Fibroblast of mammary gland (primary cell): ENCODE measurements at regions not wholly inside any gene's neighbourhood (a gene's known extent, or its start where the extent isn't known, plus 50 kb on each side); places are given as distances from the start of the nearest gene placed in this dataset.

Experiments
- DNase-seq: peaks from one replicate; pipeline ENCODE4 v3.0.0-alpha.2; 2010; ENCODE audit warnings: low read depth
- H3K4me3 ChIP-seq: 2 replicates; pipeline ENCODE4 v1.5.1; 2011; ENCODE audit warnings: low read depth, mild to moderate bottlenecking, low read length, moderate library complexity; ENCODE audit not compliant: control insufficient read depth
- CTCF ChIP-seq: conservative IDR thresholded peaks from 2 replicates; pipeline ENCODE4 v1.5.1; 2011; ENCODE audit warnings: low read depth, low read length, inconsistent platforms; ENCODE audit not compliant: control insufficient read depth, insufficient read depth

GRCh38 chr2:172242471-172242870, 139.8 kb upstream of the DLX2 start:
- H3K4me3 ChIP-seq, result no peak overlapping the region
- DNase-seq, result no peak
- TF ChIP-seq CTCF, result no peak

DNA sequence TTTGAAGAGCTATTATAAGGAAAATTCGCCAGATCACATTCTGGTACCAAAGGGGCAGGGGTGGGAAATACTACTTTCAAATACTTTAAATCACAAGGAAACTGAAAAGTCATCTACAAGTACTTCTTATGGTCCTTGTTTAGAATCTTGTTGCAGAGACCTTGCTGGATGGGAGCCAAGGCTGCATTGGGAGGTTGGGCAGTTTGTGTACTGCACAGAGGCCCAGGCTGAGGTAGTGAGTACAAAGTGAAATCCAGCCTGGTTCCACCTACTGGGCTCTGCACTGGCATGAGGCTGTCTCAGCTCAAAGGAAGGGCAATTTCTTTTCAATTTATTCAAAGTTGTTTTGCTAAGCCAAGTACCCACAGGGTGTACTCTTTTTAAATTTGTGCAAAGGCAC, 140.3 kb upstream of the DLX2 start:
- no peak overlapping the region for H3K4me3 ChIP-seq
- DNase-seq, result no peak
- no peak for TF ChIP-seq CTCF

GRCh38 chr2:172244419-172245130, 141.9 kb upstream of the DLX2 start:
- TF ChIP-seq CTCF, result no peak
- no peak for DNase-seq
- no peak overlapping the region for H3K4me3 ChIP-seq

DNA sequence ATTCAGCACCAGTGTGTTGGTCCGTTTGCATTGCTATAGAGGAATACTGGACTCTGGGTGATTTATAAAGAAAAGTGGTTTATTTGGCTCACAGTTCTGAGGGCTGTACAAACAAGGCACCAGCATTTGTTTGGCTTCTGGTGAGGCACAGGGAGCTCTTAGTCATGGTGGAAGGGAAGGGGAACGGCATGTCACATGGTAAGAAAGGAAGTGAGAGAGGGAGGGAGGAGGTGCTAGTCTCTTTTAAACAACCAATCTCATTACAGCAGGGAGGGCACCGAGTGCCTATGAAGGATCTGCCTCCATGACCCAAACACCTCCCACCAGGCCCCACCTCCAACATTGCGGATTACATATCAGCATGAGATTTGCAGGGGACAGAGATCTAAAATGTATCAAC, 143.9 kb upstream of the DLX2 start:
- DNase-seq, result peak; percentile 72
- no peak for TF ChIP-seq CTCF

GRCh38 chr2:172247203-172247602, 144.5 kb upstream of the DLX2 start:
- TF ChIP-seq CTCF, result no peak
- H3K4me3 ChIP-seq, result no peak overlapping the region
- DNase-seq, result no peak

More for the DNA sequence above, 143.9 kb upstream of the DLX2 start:
- no peak overlapping the region for H3K4me3 ChIP-seq

DNA sequence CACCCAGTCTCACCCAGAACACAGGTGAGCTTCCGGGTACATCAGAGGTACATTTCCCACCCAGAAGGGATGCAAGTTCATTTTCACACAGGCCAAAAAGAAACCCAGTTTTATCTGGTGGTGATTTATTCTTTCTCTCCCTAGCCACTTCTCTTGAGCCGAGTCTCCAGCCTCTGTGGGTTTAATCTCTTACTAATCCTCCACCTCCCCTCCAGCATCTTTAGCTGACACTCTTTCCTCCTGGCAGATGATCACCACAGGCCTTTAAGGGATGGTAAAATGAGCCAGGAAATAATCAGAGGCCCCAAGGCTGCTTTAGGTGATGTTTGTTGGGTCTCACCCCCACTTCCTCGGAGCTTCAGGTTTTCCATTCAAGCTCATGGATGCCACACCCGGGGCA, 145.7 kb upstream of the DLX2 start:
- DNase-seq, result no peak
- no peak overlapping the region for H3K4me3 ChIP-seq
- no peak for TF ChIP-seq CTCF

DNA sequence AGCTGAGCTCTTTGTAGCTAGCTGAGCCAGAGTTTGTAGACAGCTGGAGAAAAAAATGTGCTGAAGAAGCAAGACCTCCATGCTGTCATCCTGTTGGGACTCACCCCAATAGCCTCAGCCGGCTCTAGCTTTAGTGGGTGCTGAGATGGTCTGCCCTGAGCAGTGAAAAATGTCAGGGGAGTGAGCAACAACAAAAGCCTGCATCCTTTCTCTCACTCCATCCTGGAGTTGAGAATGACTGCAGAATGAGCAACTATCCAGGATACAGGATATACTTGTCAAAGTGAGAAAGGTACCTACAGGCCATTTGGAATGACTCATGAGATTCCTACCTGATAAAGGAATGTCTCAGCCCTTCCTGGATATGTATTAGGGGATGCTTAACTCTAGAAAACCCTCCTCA, 146.1 kb upstream of the DLX2 start:
- no peak overlapping the region for H3K4me3 ChIP-seq
- TF ChIP-seq CTCF, result no peak
- peak; percentile 40 for DNase-seq
